Astrocyte of the hippocampus (primary cell): ENCODE measurements at regions not wholly inside any gene's neighbourhood (a gene's known extent, or its start where the extent isn't known, plus 50 kb on each side); places are given as distances from the start of the nearest gene placed in this dataset.
A peak's percentile ranks its signal among the peaks of the same experiment; 100 is the strongest.

ENCODE experiments used
- DNase-seq: peaks from one replicate; pipeline ENCODE4 v3.0.0; 2011; ENCODE audit warnings: low read depth, low spot score

DNA sequence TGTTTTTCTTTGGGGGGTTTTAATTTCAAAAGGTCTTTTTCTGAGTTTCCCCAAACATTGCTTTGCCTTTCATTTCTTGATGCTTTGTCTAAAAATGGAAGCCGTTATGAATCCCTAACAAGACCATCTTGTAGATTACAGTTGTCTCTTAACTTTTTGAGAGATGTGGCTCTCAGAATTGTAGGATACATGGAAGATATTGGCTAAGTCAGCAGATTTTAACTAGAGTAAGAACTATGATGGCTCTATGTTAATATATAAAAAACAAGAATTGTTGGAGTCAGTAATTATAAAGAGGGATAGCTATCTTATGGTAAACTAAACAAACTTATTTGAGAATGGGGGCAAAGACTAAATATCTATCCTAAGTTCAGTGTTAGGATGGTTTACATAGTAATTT lies 96.6 kb upstream of the HS3ST5 start:
- DNase-seq = no peak

DNA sequence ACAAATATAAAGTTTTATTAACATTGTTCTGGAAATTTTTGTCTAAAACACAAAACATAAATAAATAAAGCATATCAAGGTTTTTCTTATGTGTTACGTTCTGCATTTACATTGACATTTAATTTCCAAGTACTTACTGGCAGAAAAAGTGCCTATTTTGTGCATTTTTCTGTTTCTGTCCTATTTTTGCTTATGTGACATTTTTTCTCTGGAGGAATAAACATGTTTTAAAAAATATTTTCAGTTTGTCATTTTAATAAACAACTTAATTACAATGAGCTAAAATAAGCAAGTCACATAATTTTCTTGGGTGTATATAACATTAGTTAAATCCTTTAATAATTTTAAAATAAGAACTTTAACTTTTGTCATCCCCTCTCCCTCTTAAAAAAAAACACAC lies 94.4 kb upstream of the HS3ST5 start:
- no peak for DNase-seq

DNA sequence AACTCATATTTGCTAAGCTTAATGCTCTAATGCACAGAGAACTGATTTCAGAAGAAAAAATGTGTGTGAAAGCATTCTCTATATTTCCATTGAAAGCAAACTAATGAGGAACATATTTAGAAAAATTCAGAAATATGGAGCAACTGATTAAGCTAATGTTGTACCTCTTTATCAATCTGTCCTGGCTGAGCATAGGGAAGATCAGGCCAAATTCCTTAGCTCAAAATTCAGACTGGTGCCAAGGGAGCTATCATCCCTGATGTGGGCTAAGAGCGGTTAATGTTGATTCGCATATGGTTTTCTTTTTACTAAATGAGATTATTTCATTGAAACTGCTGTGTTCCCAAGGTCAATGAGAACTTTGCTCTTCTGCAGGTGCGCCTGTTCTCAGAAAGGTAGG lies 93.9 kb upstream of the HS3ST5 start:
- DNase-seq = no peak

DNA sequence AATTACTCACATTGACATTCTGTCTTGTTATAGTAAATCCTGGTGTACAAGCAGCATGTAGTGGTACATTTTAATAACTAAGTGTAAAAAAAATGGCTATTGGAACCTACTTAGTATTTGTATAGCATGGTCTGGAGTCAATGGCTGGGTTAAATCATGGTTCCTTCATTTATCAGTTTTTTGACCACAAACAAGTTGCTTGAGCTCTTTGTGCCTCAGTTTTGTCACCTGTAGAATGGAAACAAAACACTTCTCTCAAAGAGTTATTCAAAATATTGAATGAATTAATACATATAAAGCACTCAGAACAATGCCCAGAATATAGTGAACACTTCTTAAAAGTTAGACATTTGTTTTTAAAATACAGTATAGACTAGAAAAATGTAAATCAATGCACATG lies 93.2 kb upstream of the HS3ST5 start:
- DNase-seq = no peak

DNA sequence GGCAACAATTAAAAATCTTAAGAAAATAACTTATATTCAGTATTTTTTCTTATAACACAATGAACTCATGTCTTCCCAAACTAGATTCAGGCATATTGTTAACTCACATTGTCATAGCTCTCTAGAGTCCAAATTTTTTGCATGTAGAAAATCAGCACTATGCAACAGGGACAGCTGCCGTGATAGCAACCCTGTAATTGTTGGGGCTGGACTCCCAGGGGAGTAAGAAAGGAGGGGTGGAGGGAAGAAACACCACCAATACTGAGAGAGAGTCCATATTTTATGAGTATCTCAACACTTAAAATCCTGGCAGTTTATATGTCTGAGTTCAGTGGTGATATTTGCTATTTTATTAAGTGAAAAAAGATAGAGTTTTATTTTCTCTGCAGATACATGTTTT lies 89.6 kb upstream of the HS3ST5 start:
- peak; percentile 19 for DNase-seq

DNA sequence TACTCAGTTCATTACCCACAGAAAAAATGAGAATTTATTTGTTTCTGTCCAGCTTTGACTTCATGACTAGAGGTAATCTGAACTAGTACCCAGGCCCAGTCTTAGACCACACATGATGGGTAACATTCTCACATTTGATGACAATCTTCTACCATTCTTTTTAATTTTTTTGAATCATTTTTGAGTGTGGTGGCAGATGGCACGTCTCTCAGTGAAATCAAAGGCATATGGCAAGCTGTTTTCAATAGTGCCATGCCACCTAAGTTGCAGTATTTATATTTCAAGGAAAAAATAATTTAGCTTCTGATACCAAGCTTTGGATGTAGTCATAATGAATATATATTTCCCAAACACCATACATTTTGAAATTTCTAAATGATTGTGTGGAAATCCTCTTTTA lies 88.8 kb upstream of the HS3ST5 start:
- DNase-seq = no peak

DNA sequence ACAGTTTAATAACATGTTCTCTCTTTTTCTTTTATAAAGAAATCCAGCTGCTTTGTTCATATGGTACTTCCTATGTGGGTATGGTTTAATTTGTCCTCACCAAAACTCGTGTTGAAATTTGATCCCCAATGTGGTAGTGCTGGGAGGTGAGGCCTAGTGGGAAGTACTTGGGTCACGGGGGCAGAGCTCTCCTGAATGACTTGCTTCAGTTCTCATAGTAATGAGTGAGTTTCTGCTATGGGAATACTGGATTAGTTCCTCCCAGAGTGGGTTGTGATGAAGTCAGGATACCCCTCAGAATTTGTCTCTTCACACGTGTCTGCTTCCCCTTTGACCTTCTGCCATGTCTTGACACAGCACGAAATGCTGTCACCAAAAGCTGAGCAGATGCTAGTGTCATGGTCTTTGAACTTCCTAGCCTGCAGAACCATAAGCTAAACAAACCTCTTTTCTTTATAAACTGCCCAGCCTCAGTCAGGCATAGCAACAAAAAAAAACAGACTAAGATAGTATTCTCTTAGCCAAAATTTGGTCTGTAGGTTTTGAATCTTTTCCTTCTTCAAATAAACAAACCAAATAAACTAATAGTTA lies 87.8 kb upstream of the HS3ST5 start:
- no peak for DNase-seq

DNA sequence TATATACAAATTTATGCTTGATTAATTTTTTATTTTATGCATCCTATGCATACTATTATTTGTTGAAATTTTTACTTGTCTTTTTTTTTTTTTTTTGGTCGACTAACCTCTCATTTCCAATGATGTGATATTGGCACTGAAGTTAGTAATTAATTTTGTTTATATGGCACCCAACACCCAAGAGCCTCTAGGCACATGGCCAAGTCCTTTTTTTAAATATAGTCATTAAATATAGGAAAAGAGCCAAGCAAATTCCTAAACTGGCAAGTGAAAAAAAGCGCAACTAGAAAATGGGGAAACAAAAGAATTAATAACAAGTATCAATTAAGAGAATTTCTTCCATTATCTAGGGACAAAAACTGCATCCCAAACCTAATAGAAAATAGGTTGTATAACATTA lies 85.5 kb upstream of the HS3ST5 start:
- no peak for DNase-seq

DNA sequence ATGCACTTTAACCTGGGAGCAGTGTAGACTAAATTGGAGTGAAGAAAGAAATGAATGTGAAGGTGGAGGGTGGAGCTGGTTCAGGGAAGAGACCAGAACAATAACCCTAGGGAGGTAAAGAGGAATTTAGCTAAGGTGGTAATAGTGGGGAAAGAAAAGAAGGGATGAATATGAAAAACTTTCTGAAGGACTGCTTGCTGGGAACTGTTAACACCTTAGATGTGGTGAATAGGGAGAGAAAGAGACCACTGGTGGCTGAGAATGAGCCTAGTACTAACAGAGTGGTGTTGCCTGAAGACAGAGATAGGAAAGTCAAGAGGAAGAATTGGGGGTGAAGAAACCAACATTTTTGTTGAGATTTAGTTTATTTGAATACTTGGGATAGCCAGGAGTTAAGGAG lies 78.4 kb upstream of the HS3ST5 start:
- DNase-seq = no peak

DNA sequence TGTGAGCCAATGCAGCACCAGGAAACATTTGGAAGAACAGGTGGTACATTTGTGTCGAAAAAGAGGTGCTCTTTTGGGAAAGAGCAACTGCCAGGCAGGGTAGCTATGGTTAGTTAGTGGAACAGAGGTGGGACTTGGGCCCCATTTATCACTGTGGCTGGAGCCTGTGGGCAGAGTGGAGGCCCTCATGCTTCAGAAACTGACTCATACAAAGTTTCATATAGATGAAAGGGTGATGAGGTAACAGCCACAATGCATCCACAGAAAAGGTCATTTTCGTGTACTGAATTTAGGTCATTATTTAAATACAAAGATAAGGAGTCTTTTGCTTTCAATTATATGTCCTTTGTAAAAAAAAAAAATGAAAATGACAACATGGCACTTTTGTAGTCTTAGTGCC lies 76.4 kb upstream of the HS3ST5 start:
- peak; percentile 67 for DNase-seq

DNA sequence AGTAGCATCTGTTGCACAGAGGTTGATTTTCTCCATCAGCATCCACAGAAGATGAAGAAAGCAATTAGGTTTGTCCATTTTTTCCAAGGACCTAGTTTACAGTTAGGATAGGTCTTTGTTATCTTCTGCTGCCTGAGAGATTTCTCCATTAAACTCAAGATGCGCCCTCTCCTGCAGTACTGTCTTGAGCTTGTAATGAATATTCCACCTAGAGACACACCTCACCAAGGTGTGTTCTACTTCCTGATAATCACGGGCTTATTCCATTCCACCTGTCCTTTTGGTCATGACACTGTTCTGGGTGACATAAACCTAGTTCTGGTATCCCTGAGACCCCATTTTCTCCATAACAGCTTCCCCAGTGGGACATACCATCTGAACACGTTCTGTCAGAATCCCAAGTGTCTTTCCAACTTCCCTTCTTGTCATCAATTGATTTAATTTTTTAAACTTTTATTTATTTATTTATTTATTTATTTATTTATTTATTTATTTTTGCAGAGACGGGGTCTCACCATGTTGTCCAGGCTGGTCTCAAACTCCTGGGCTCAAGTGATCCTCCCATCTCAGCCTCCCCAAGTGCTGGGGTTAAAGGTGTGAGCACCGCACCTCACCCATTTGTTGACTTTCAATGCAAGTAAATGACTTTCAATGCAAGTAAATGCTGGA lies 75.6 kb upstream of the HS3ST5 start:
- DNase-seq = no peak

DNA sequence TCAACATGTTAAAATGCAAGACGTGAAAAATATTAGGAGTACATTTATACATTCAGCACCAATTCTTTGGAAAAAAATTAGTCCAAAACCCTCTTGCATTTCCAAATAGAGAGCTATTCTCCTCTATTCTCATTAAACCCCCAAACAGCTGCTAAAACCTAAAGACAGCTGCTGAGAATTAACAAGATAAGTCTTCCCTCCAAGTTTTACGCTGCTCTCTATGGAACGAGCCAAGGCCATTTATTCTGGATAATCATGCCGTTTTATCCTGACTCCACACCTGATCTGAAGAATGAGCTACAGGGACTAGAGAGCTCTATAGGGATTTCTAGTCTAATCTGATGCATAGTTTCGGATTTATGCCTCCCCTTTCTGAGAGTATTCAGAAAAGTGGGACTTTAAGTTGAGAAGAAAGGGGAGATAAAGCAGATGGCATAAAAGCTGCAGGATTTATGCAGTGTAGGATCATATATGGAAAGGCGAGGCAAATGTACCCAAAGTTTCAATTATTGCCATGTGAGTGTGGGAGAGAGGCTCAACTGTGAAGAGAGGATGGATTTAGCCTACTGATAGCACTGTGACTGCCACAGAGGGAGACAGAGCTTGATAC lies 64.7 kb upstream of the HS3ST5 start:
- no peak for DNase-seq

DNA sequence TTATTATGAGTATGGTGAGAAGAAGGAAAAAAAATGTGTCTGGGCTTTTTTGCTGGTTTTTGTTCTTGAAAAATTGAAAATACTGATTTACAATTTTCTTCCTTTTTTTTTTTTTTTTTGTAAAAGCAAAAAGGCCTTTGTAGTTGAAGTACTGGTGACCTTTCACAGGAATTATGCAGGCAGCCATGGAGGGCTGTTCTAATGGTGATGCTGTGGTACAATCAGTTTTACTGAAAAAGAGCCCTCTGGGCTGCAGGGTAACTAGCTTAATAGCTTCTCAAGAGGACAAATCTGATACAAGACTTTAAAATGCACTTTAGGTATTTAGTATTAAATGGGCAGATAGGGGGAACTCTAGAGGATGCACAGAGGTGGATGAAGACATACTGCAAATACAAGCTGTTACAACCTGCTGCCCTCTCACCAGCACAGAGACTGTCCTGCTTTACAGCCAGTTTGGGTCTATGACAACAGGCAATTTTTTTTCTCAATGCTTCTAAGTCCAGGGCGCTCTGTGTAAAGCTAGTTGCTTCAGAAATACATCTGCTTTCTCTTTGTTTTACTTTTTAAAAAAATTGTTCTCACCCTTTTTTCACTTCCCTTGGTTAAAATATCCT lies 61.6 kb upstream of the HS3ST5 start:
- DNase-seq = no peak

DNA sequence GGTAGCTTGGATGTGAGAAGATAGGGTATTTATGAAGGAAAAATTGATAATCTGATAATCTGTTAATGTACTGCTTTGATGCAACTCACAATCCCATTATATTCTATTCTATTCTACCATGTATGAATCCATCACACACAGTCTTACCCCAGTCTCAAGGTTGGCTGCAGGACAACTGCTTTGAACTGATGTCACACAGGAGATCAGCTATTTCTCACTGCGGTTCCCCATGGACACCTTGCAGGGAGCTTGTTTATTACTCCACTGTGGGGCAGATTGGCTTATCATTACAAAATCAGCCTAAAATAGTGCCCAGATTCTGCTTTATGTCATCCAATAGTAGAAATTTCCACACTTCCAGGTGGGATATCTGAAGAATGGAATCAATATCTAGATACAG lies 61.0 kb upstream of the HS3ST5 start:
- DNase-seq = no peak

DNA sequence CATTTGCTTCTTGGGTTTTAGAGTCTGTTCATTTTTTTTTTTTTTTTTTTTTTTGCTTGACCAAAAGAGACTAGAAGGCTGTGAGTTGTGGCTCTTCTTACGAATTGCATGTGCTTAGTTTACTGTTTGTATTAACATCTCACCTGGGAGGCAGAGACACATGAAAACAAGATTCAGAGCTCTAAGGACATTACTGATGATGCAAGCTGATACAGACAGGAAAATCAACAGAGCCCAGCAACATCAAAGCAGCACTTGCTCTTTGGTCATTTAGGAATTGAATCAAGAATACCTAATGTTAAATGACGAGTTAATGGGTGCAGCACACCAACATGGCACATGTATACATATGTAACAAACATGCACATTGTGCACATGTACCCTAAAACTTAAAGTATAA lies 55.7 kb upstream of the HS3ST5 start:
- DNase-seq = no peak
